ENCODE measurements at regions not wholly inside any gene's neighbourhood (a gene's known extent, or its start where the extent isn't known, plus 50 kb on each side); places are given as distances from the start of the nearest gene placed in this dataset.

GRCh38 chr4:71236226-71236625 lies 102.6 kb upstream of the SLC4A4 start:
- no peak for ATAC-seq

GRCh38 chr4:71237641-71238040 lies 101.2 kb upstream of the SLC4A4 start:
- DNase-seq (ENCODE audit: low spot score) (no peak), ATAC-seq (no peak)

More at GRCh38 chr4:71236226-71236625, 102.6 kb upstream of the SLC4A4 start:
- no peak for DNase-seq (ENCODE audit: low spot score)

GRCh38 chr4:71239365-71239764 lies 99.5 kb upstream of the SLC4A4 start:
- DNase-seq (ENCODE audit: low spot score), result no peak

GRCh38 chr4:71240094-71240493 lies 98.7 kb upstream of the SLC4A4 start:
- DNase-seq (ENCODE audit: low spot score), result peak; percentile 64
- peak; percentile 90 for ATAC-seq

More at GRCh38 chr4:71239365-71239764, 99.5 kb upstream of the SLC4A4 start:
- ATAC-seq, result peak; percentile 48

- ATAC-seq (peak; percentile 21), DNase-seq (ENCODE audit: low spot score) (no peak)
Measured at GRCh38 chr4:71241501-71242288, 97.1 kb upstream of the SLC4A4 start.

GRCh38 chr4:71243091-71243833 lies 95.6 kb upstream of the SLC4A4 start:
- ATAC-seq, result no peak
- DNase-seq (ENCODE audit: low spot score), result no peak

- DNase-seq (ENCODE audit: low spot score) (peak; percentile 66), ATAC-seq (peak; percentile 90)
Measured at GRCh38 chr4:71247706-71248105, 91.1 kb upstream of the SLC4A4 start.

- no peak for DNase-seq (ENCODE audit: low spot score)
Measured at GRCh38 chr4:71251261-71251660, 87.6 kb upstream of the SLC4A4 start.

GRCh38 chr4:71253545-71253944 lies 85.3 kb upstream of the SLC4A4 start:
- no peak for ATAC-seq
- DNase-seq (ENCODE audit: low spot score), result no peak

More at GRCh38 chr4:71251261-71251660, 87.6 kb upstream of the SLC4A4 start:
- ATAC-seq, result peak; percentile 32

GRCh38 chr4:71254451-71255012 lies 84.3 kb upstream of the SLC4A4 start:
- ATAC-seq (peak; percentile 78), DNase-seq (ENCODE audit: low spot score) (no peak)

- ATAC-seq (no peak), DNase-seq (ENCODE audit: low spot score) (no peak)
Measured at GRCh38 chr4:71255976-71256375, 82.8 kb upstream of the SLC4A4 start.

- ATAC-seq (no peak), DNase-seq (ENCODE audit: low spot score) (no peak)
Measured at GRCh38 chr4:71257761-71258160, 81.1 kb upstream of the SLC4A4 start.

- ATAC-seq (peak; percentile 64), DNase-seq (ENCODE audit: low spot score) (peak; percentile 71)
Measured at GRCh38 chr4:71258323-71258722, 80.5 kb upstream of the SLC4A4 start.

- DNase-seq (ENCODE audit: low spot score) (no peak), ATAC-seq (no peak)
Measured at GRCh38 chr4:71259280-71259679, 79.5 kb upstream of the SLC4A4 start.

- ATAC-seq (peak; percentile 23), DNase-seq (ENCODE audit: low spot score) (no peak)
Measured at GRCh38 chr4:71259911-71260331, 78.9 kb upstream of the SLC4A4 start.

GRCh38 chr4:71260544-71260943 lies 78.3 kb upstream of the SLC4A4 start:
- DNase-seq (ENCODE audit: low spot score) (no peak), ATAC-seq (peak; percentile 86)

- ATAC-seq (peak; percentile 68), DNase-seq (ENCODE audit: low spot score) (peak; percentile 53)
Measured at GRCh38 chr4:71261001-71261400, 77.8 kb upstream of the SLC4A4 start.

- DNase-seq (ENCODE audit: low spot score) (no peak), ATAC-seq (no peak)
Measured at GRCh38 chr4:71261633-71262121, 77.1 kb upstream of the SLC4A4 start.

GRCh38 chr4:71262161-71262560 lies 76.7 kb upstream of the SLC4A4 start:
- no peak for DNase-seq (ENCODE audit: low spot score)
- ATAC-seq, result no peak

- no peak for ATAC-seq
- DNase-seq (ENCODE audit: low spot score), result no peak
Measured at GRCh38 chr4:71266090-71266794, 72.6 kb upstream of the SLC4A4 start.

GRCh38 chr4:71267244-71267643 lies 71.6 kb upstream of the SLC4A4 start:
- DNase-seq (ENCODE audit: low spot score), result no peak

More at GRCh38 chr4:71267244-71267643, 71.6 kb upstream of the SLC4A4 start:
- ATAC-seq, result no peak
